ENCODE measurements at regions not wholly inside any gene's neighbourhood (a gene's known extent, or its start where the extent isn't known, plus 50 kb on each side); places are given as distances from the start of the nearest gene placed in this dataset.

GRCh38 chr4:189046642-189047041 lies 894.0 kb upstream of the FRG1 start:
- no peak for DNase-seq

GRCh38 chr4:189048119-189048518 lies 892.6 kb upstream of the FRG1 start:
- DNase-seq: no peak

GRCh38 chr4:189049682-189050081 lies 891.0 kb upstream of the FRG1 start:
- DNase-seq: no peak

- DNase-seq: no peak
These were observed 890.0 kb upstream of the FRG1 start for GRCh38 chr4:189050643-189051042.

GRCh38 chr4:189053621-189054020 lies 887.1 kb upstream of the FRG1 start:
- DNase-seq: no peak

- DNase-seq: no peak
These were observed 880.6 kb upstream of the FRG1 start for GRCh38 chr4:189060104-189060503.

GRCh38 chr4:189062047-189062820 lies 878.4 kb upstream of the FRG1 start:
- DNase-seq: no peak

GRCh38 chr4:189069772-189070171 lies 870.9 kb upstream of the FRG1 start:
- no peak for DNase-seq

- no peak for DNase-seq
These were observed 869.4 kb upstream of the FRG1 start for GRCh38 chr4:189071241-189071640.

GRCh38 chr4:189073739-189074138 lies 866.9 kb upstream of the FRG1 start:
- DNase-seq: no peak

GRCh38 chr4:189081826-189082225 lies 858.8 kb upstream of the FRG1 start:
- no peak for DNase-seq

- no peak for DNase-seq
These were observed 856.9 kb upstream of the FRG1 start for GRCh38 chr4:189083769-189084168.

- DNase-seq: no peak
These were observed 856.0 kb upstream of the FRG1 start for GRCh38 chr4:189084671-189085070.

GRCh38 chr4:189087971-189088370 lies 852.7 kb upstream of the FRG1 start:
- DNase-seq: no peak

- DNase-seq: no peak
These were observed 851.9 kb upstream of the FRG1 start for GRCh38 chr4:189088780-189089179.

- DNase-seq: no peak
These were observed 850.4 kb upstream of the FRG1 start for GRCh38 chr4:189090174-189090814.

- no peak for DNase-seq
These were observed 848.1 kb upstream of the FRG1 start for GRCh38 chr4:189092581-189092980.

- no peak for DNase-seq
These were observed 844.6 kb upstream of the FRG1 start for GRCh38 chr4:189096108-189096507.

GRCh38 chr4:189096717-189097116 lies 844.0 kb upstream of the FRG1 start:
- DNase-seq: no peak

GRCh38 chr4:189098932-189099696 lies 841.6 kb upstream of the FRG1 start:
- DNase-seq: no peak

GRCh38 chr4:189113389-189113888 lies 827.2 kb upstream of the FRG1 start:
- DNase-seq: no peak

- no peak for DNase-seq
These were observed 823.2 kb upstream of the FRG1 start for GRCh38 chr4:189117426-189117825.

GRCh38 chr4:189121336-189121735 lies 819.3 kb upstream of the FRG1 start:
- no peak for DNase-seq

All from activated T-cell treated with anti-CD3 and anti-CD28 coated beads for 4 hours (primary cell).